HepG2 (cell line): ENCODE measurements at regions not wholly inside any gene's neighbourhood (a gene's known extent, or its start where the extent isn't known, plus 50 kb on each side); places are given as distances from the start of the nearest gene placed in this dataset.

ENCODE experiments used
- ARID5B ChIP-seq: IDR thresholded peaks from 2 replicates; pipeline ENCODE4 v1.4.0; 2020; ENCODE audit warnings: mild to moderate bottlenecking, missing genetic modification reagents
- CAMTA2 ChIP-seq: sonication (generic); formaldehyde crosslinking; IDR thresholded peaks from 2 replicates; pipeline ENCODE4 v1.4.0; 2020; ENCODE audit warnings: mild to moderate bottlenecking, missing genetic modification reagents, borderline replicate concordance
- CEBPG ChIP-seq: IDR thresholded peaks from 2 replicates; pipeline ENCODE4 v1.6.1; 2016
- GATAD2A ChIP-seq: IDR thresholded peaks from 2 replicates; pipeline ENCODE4 v1.6.1; 2016
- HOMEZ ChIP-seq: IDR thresholded peaks from 2 replicates; pipeline ENCODE4 v1.6.1; 2016; ENCODE audit warnings: low read depth
- IKZF4 ChIP-seq: sonication (generic); formaldehyde crosslinking; IDR thresholded peaks from 2 replicates; pipeline ENCODE4 v1.5.1; 2020; ENCODE audit warnings: borderline replicate concordance, mild to moderate bottlenecking, low read depth, missing genetic modification reagents; ENCODE audit errors: not compliant biosample characterization
- KDM3A ChIP-seq: IDR thresholded peaks from 2 replicates; pipeline ENCODE4 v1.6.1; 2018; ENCODE audit warnings: low read depth, missing compliant biosample characterization
- MTF2 ChIP-seq: sonication (generic); formaldehyde crosslinking; IDR thresholded peaks from 2 replicates; pipeline ENCODE4 v1.5.0; 2020; ENCODE audit warnings: missing genetic modification reagents, borderline replicate concordance
- PCBP1 ChIP-seq: fragments of 200-400 bp; formaldehyde crosslinking; IDR thresholded peaks from 2 replicates; pipeline ENCODE4 v1.6.1; 2017; ENCODE audit warnings: mild to moderate bottlenecking, low read depth, low read length, borderline replicate concordance
- PRPF4 ChIP-seq: fragments of 200-400 bp; formaldehyde crosslinking; IDR thresholded peaks from 2 replicates; pipeline ENCODE4 v1.6.1; 2016; ENCODE audit warnings: low read length, low read depth; ENCODE audit not compliant: poor library complexity, severe bottlenecking
- RFXANK ChIP-seq: IDR thresholded peaks from 2 replicates; pipeline ENCODE4 v1.6.1; 2016
- TBX3 ChIP-seq: fragments of 450-650 bp; IDR thresholded peaks from 2 replicates; pipeline ENCODE4 v1.6.1; 2017; ENCODE audit warnings: antibody characterized with exemption, mild to moderate bottlenecking, inconsistent platforms, borderline replicate concordance
- ZNF232 ChIP-seq: sonication (generic); formaldehyde crosslinking; IDR thresholded peaks from 2 replicates; pipeline ENCODE4 v1.4.0; 2020; ENCODE audit warnings: missing genetic modification reagents, borderline replicate concordance
- ZNF549 ChIP-seq: sonication (generic); formaldehyde crosslinking; IDR thresholded peaks from 2 replicates; pipeline ENCODE4 v1.5.0; 2020; ENCODE audit warnings: missing genetic modification reagents
- ZNF572 ChIP-seq: sonication (generic); formaldehyde crosslinking; IDR thresholded peaks from 2 replicates; pipeline ENCODE4 v1.5.1; 2020; ENCODE audit warnings: mild to moderate bottlenecking, missing genetic modification reagents
- ZNF720 ChIP-seq: sonication (generic); formaldehyde crosslinking; IDR thresholded peaks from 2 replicates; pipeline ENCODE4 v1.4.0; 2020; ENCODE audit warnings: missing genetic modification reagents
- ZSCAN21 ChIP-seq: sonication (generic); formaldehyde crosslinking; IDR thresholded peaks from 2 replicates; pipeline ENCODE4 v1.8.0; 2022; ENCODE audit warnings: mild to moderate bottlenecking, missing genetic modification reagents, moderate library complexity, borderline replicate concordance
- TF ChIP-seq, protein P1 (sequence below): sonication (generic); formaldehyde crosslinking; IDR thresholded peaks from 2 replicates; pipeline ENCODE4 v1.4.0; 2020; ENCODE audit warnings: missing genetic modification reagents
- TF ChIP-seq, protein P2 (sequence below): sonication (generic); formaldehyde crosslinking; IDR thresholded peaks from 2 replicates; pipeline ENCODE4 v1.5.1; 2020; ENCODE audit warnings: missing genetic modification reagents, mild to moderate bottlenecking, borderline replicate concordance

DNA sequence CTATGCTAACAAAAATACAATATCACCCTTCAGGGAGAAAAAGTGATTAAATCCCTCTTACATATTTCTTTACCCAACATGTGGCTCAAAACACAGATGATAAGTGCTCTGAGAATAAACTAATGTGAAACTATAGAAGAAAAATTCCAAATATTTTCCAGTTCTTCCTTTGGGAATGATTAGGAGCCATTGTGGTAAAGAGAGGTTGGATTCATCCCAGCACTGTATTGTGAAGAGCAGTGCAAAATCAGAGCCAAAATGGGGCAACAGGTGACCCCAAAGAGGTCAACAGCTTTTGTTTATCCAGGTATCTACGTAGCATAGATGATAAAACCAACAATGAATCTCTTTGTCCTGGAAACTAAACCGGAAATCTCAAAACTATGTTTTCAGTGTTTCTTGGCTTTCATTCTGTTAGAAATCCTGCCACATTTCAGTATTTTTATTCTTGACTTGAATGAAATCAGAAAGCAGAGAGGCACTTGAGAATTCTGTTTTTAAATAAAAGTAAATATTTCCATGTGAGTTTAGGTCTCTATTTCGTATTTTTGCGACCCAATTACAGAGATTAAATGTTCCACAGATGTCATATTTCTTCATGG, 120.4 kb upstream of the FST start (continued):
- TF ChIP-seq ARID5B (peak; percentile 46; the same call in 1 of the 2 replicates), RFXANK (CRISPR knock-in tag) (no peak), CAMTA2 (CRISPR knock-in tag) (no peak), PCBP1 (no peak), IKZF4 (CRISPR knock-in tag) (no peak), CEBPG (no peak), GATAD2A (CRISPR knock-in tag) (no peak), ZSCAN21 (CRISPR knock-in tag) (no peak), ZNF720 (CRISPR knock-in tag) (no peak), PRPF4 (no peak), HOMEZ (CRISPR knock-in tag) (no peak), ZNF572 (no peak), ZNF232 (CRISPR knock-in tag) (no peak), TBX3 (no peak), KDM3A (CRISPR knock-in tag) (no peak), ZNF549 (no peak), MTF2 (CRISPR knock-in tag) (no peak)
- TF ChIP-seq, protein P1, sequence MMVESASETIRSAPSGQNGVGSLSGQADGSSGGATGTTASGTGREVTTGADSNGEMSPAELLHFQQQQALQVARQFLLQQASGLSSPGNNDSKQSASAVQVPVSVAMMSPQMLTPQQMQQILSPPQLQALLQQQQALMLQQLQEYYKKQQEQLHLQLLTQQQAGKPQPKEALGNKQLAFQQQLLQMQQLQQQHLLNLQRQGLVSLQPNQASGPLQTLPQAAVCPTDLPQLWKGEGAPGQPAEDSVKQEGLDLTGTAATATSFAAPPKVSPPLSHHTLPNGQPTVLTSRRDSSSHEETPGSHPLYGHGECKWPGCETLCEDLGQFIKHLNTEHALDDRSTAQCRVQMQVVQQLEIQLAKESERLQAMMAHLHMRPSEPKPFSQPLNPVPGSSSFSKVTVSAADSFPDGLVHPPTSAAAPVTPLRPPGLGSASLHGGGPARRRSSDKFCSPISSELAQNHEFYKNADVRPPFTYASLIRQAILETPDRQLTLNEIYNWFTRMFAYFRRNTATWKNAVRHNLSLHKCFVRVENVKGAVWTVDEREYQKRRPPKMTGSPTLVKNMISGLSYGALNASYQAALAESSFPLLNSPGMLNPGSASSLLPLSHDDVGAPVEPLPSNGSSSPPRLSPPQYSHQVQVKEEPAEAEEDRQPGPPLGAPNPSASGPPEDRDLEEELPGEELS (CRISPR knock-in tag), result no peak
- TF ChIP-seq, protein P2, sequence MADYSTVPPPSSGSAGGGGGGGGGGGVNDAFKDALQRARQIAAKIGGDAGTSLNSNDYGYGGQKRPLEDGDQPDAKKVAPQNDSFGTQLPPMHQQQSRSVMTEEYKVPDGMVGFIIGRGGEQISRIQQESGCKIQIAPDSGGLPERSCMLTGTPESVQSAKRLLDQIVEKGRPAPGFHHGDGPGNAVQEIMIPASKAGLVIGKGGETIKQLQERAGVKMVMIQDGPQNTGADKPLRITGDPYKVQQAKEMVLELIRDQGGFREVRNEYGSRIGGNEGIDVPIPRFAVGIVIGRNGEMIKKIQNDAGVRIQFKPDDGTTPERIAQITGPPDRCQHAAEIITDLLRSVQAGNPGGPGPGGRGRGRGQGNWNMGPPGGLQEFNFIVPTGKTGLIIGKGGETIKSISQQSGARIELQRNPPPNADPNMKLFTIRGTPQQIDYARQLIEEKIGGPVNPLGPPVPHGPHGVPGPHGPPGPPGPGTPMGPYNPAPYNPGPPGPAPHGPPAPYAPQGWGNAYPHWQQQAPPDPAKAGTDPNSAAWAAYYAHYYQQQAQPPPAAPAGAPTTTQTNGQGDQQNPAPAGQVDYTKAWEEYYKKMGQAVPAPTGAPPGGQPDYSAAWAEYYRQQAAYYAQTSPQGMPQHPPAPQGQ (CRISPR knock-in tag), result no peak
